Common myeloid progenitor, CD34-positive (primary cell): ENCODE measurements at regions not wholly inside any gene's neighbourhood (a gene's known extent, or its start where the extent isn't known, plus 50 kb on each side); places are given as distances from the start of the nearest gene placed in this dataset.

Experiments used
- CTCF ChIA-PET: fragments of 350-600 bp; sonication (Branson Sonifier 250); formaldehyde crosslinking; loops from one replicate; lab custom pipeline; 2021; ENCODE audit warnings: antibody characterized with exemption; lab: Charles Lee
- POLR2A ChIA-PET: fragments of 350-600 bp; sonication (Branson Sonifier 250); formaldehyde crosslinking; loops from one replicate; lab custom pipeline; 2021; ENCODE audit warnings: antibody characterized with exemption; lab: Charles Lee
- DNase-seq, 3 donors: peaks; one replicate each; pipeline versions ENCODE4 v3.0.0 to v3.0.0-alpha.2; 2013
- H3K27ac ChIP-seq, 2 experiments: 1 replicate in 1 of 2; 2 replicates in 1 of 2; pipeline ENCODE4 v1.7.0; 2013; ENCODE audit warnings: inconsistent platforms in 2 of 2, low read length in 2 of 2, mild to moderate bottlenecking in 2 of 2, low read depth in 1 of 2, moderate library complexity in 1 of 2; ENCODE audit not compliant: severe bottlenecking in 2 of 2, insufficient read depth in 1 of 2, poor library complexity in 1 of 2
- H3K27me3 ChIP-seq, 5 experiments: replicated peaks in 2 of 5; 1 replicate in 3 of 5; 2 replicates in 2 of 5; pipeline versions ENCODE4 v1.6.1 to v1.7.0; 2013; ENCODE audit warnings: low read length in 4 of 5, mild to moderate bottlenecking in 2 of 5, moderate library complexity in 2 of 5, inconsistent platforms in 1 of 5; ENCODE audit not compliant: insufficient read depth in 5 of 5, control insufficient read depth in 4 of 5
- H3K36me3 ChIP-seq, 4 experiments: 1 replicate in 2 of 4; 2 replicates in 2 of 4; pipeline versions ENCODE4 v1.6.1 to v1.7.0; 2013; ENCODE audit warnings: low read length in 3 of 4, control low read depth in 1 of 4, mild to moderate bottlenecking in 1 of 4; ENCODE audit not compliant: control insufficient read depth in 4 of 4, insufficient read depth in 4 of 4
- H3K4me1 ChIP-seq, 4 experiments: 1 replicate in 3 of 4; 2 replicates in 1 of 4; pipeline versions ENCODE4 v1.6.1 to v1.7.1; 2013; ENCODE audit warnings: low read length in 3 of 4, mild to moderate bottlenecking in 3 of 4, control low read depth in 1 of 4, inconsistent platforms in 1 of 4, moderate library complexity in 1 of 4; ENCODE audit not compliant: control insufficient read depth in 4 of 4, insufficient read depth in 4 of 4; ENCODE audit errors: control extremely low read depth in 1 of 4
- H3K4me3 ChIP-seq, 7 experiments: 1 replicate in 4 of 7; 2 replicates in 3 of 7; pipeline versions ENCODE4 v1.5.1 to v1.7.0; 2013; ENCODE audit warnings: mild to moderate bottlenecking in 7 of 7, low read length in 6 of 7, moderate library complexity in 6 of 7, inconsistent platforms in 2 of 7, low read depth in 2 of 7, control low read depth in 1 of 7; ENCODE audit not compliant: insufficient read depth in 4 of 7, control insufficient read depth in 1 of 7; ENCODE audit errors: extremely low read depth in 1 of 7
- H3K9me3 ChIP-seq, 5 experiments: 1 replicate in 4 of 5; 2 replicates in 1 of 5; pipeline versions ENCODE4 v1.6.1 to v1.7.1; 2013; ENCODE audit warnings: low read length in 4 of 5, mild to moderate bottlenecking in 2 of 5, inconsistent platforms in 1 of 5, low read depth in 1 of 5, moderate library complexity in 1 of 5; ENCODE audit not compliant: control insufficient read depth in 4 of 5, insufficient read depth in 2 of 5; ENCODE audit errors: control extremely low read depth in 1 of 5
- WGBS: methylation state at CpG from one replicate; pipeline ENCODE4 v1.1.5; 2013; ENCODE audit not compliant: insufficient coverage; 5-methylcytosine and 5-hydroxymethylcytosine counted together

DNA sequence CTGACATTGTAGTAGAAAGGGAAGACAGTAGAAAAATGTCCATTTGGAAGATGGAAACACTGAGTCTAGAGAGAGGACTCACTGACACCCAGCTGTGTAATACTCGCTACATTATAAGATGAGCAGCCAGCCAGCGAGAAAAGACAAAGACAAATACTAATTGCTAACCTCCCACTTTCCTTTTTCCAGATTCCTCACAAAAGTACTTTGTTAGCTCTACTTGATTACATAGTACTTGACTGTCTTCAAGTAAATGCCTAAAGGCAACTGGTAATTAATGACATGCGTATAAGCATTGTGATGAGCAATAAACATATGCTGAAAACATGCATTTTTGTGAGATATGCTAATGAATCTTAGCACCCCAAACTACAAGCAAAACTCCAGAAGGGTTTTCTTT lies 363.1 kb downstream of the GPAM start:
- DNase-seq, result no peak
- CTCF ChIA-PET, result no interaction called here
- Histone ChIP-seq H3K4me1 (no peaks in the 10 kb centered on the region), H3K27ac (no peak overlapping the region), H3K4me3 (no peak overlapping the region), H3K27me3 (no peaks in the 10 kb centered on the region), H3K36me3 (no peaks in the 10 kb centered on the region), H3K9me3 (no peaks in the 10 kb centered on the region)
- POLR2A ChIA-PET, result no interaction called here
- WGBS, result 100% methylated on average over 2 of the region's 3 CpGs

- Histone ChIP-seq H3K9me3 (no peaks in the 10 kb centered on the region), H3K4me3 (no peak overlapping the region), H3K27ac (no peak overlapping the region), H3K36me3 (no peaks in the 10 kb centered on the region), H3K27me3 (no peaks in the 10 kb centered on the region), H3K4me1 (no peaks in the 10 kb centered on the region)
- POLR2A ChIA-PET, result interaction anchor here (0.6 kb wide), 1 partner anchor 514 kb away, joined by 3 read pairs; no protein-coding TSS in a partner anchor
- CTCF ChIA-PET, result no interaction called here
- 100% methylated on average over 2 of the region's 2 CpGs for WGBS
- DNase-seq, result no peak
Measured at GRCh38 chr10:111821871-111822270, 361.7 kb downstream of the GPAM start.

GRCh38 chr10:111822661-111823060 lies 360.9 kb downstream of the GPAM start:
- CTCF ChIA-PET, result no interaction called here
- WGBS, result 100% methylated on average over 1 of the region's 2 CpGs
- H3K27me3 ChIP-seq, result no peaks in the 10 kb centered on the region
- no peaks in the 10 kb centered on the region for H3K9me3 ChIP-seq
- H3K27ac ChIP-seq, result no peak overlapping the region
- no peaks in the 10 kb centered on the region for H3K4me1 ChIP-seq
- DNase-seq, result no peak
- POLR2A ChIA-PET, result no interaction called here
- no peak overlapping the region for H3K4me3 ChIP-seq
- no peaks in the 10 kb centered on the region for H3K36me3 ChIP-seq

DNA sequence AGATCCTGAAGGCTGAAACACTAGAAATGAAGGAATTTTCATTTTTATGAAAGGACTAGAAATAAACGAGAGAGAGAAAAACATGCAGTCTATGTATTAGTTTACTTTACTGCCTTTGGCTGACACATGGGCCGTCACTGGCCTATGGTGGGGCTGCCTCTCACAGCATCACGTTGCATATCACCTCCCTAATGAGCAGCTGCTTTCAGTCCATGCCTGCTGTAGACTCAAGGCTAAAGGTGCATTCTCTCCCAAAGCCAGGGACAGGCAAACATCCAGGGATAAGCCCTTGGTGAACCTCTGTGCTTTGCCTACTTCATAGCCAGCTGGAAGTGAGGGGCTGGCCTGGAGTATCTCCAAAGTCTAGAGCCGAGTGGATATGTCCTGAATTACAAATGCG lies 359.4 kb downstream of the GPAM start:
- POLR2A ChIA-PET, result no interaction called here
- CTCF ChIA-PET, result no interaction called here
- Histone ChIP-seq H3K36me3 (no peaks in the 10 kb centered on the region), H3K27me3 (no peaks in the 10 kb centered on the region), H3K4me3 (no peak overlapping the region), H3K9me3 (no peaks in the 10 kb centered on the region), H3K27ac (no peak overlapping the region), H3K4me1 (no peaks in the 10 kb centered on the region)
- no peak for DNase-seq
- 83% methylated on average over 4 of the region's 5 CpGs for WGBS

DNA sequence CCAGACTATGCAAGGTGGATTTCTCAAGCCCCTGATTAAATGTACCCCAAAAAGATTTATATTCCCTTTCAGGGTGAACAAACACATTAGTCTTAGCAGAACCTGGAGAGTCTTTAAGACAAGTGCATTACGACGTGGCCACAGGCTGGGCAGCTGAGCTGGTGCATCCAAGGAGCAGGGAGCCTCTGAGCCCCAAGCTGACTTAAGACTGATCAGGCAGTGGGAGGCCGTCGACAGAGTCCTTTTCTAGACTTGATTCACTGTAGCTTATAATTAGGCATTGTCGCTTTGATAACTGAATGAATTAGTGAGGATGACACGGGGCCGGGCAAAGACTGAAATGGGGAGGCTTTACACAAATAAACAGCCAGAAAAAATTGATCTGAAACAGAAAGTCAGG lies 353.2 kb downstream of the GPAM start:
- CTCF ChIA-PET, result no interaction called here

DNA sequence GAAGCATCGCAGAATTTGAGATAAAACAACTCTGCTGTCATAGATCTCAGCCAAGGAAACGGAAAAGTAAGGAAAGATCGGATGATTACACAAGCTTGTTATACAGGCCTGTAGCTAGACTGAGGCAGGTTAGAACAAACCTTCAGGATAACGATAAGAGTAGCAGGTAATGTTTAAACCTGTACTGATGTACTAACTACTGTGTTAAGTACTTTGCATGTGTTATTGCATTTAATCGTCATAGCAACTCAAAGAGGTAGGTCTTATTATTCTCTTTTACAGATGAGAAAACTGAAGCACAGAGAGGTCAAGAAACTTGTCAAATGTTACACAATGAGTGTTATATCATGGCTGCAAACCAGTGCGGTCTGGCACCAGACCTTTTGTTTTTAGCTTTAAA lies 352.5 kb downstream of the GPAM start:
- H3K27me3 ChIP-seq, result no peaks in the 10 kb centered on the region
- no peak overlapping the region for H3K27ac ChIP-seq
- no peak for DNase-seq
- ChIA-PET CTCF (no interaction called here), POLR2A (no interaction called here)
- no peaks in the 10 kb centered on the region for H3K4me1 ChIP-seq
- WGBS, result 93% methylated on average over 6 of the region's 6 CpGs
- no peaks in the 10 kb centered on the region for H3K36me3 ChIP-seq
- no peaks in the 10 kb centered on the region for H3K9me3 ChIP-seq
- H3K4me3 ChIP-seq, result no peak overlapping the region

More for the DNA sequence above, 353.2 kb downstream of the GPAM start:
- POLR2A ChIA-PET, result no interaction called here
- Histone ChIP-seq H3K27ac (no peak overlapping the region), H3K4me3 (no peak overlapping the region), H3K4me1 (no peaks in the 10 kb centered on the region), H3K36me3 (no peaks in the 10 kb centered on the region), H3K9me3 (no peaks in the 10 kb centered on the region), H3K27me3 (no peaks in the 10 kb centered on the region)
- no peak for DNase-seq
- 79% methylated on average over 7 of the region's 7 CpGs for WGBS

GRCh38 chr10:111833251-111833650 lies 350.3 kb downstream of the GPAM start:
- H3K27ac ChIP-seq, result no peak overlapping the region
- WGBS, result no CpG with 5 or more reads among the region's 2 CpGs
- POLR2A ChIA-PET, result no interaction called here
- no peaks in the 10 kb centered on the region for H3K4me1 ChIP-seq
- H3K9me3 ChIP-seq, result no peaks in the 10 kb centered on the region
- no peak for DNase-seq
- H3K4me3 ChIP-seq, result no peak overlapping the region
- CTCF ChIA-PET, result no interaction called here
- no peaks in the 10 kb centered on the region for H3K27me3 ChIP-seq
- H3K36me3 ChIP-seq, result no peaks in the 10 kb centered on the region
